ENCODE measurements at regions not wholly inside any gene's neighbourhood (a gene's known extent, or its start where the extent isn't known, plus 50 kb on each side); places are given as distances from the start of the nearest gene placed in this dataset.

GRCh38 chr6:48476257-48476656, 365.3 kb upstream of the PTCHD4 start:
- TF ChIP-seq POLR2A (IDR thresholded peaks at IDR 0.05) (no peak), CTCF (IDR thresholded peaks at IDR 0.05) (no peak), POLR2AphosphoS5 (IDR thresholded peaks at IDR 0.05) (no peak)
- Histone ChIP-seq H3K36me3 (no peaks in the 10 kb centered on the region), H3K27ac (no peak overlapping the region), H3K27me3 (replicated peaks; ENCODE audit: insufficient read depth) (no peaks in the 10 kb centered on the region), H3K4me3 (no peak overlapping the region), H3K9me3 (no peaks in the 10 kb centered on the region), H3K4me1 (replicated peaks) (no peaks in the 10 kb centered on the region)
- intact Hi-C loops (cut with DNase I), result no loop called here
- no peak for DNase-seq (ENCODE audit: low spot score)

- H3K36me3 ChIP-seq, result no peaks in the 10 kb centered on the region
- no peaks in the 10 kb centered on the region for H3K4me1 ChIP-seq (replicated peaks)
- no peak overlapping the region for H3K4me3 ChIP-seq
- intact Hi-C loops (cut with DNase I), result no loop called here
- no peak for TF ChIP-seq POLR2A (IDR thresholded peaks at IDR 0.05)
- no peaks in the 10 kb centered on the region for H3K27me3 ChIP-seq (replicated peaks; ENCODE audit: insufficient read depth)
- WGBS, result 100% methylated on average over 1 of the region's 1 CpG
- H3K27ac ChIP-seq, result no peak overlapping the region
- no peak for DNase-seq (ENCODE audit: low spot score)
- H3K9me3 ChIP-seq, result no peaks in the 10 kb centered on the region
These were observed 364.3 kb upstream of the PTCHD4 start for GRCh38 chr6:48475275-48475674.

- WGBS, result 57% methylated on average over 2 of the region's 2 CpGs
- H3K4me1 ChIP-seq (replicated peaks), result no peaks in the 10 kb centered on the region
- H3K9me3 ChIP-seq, result no peaks in the 10 kb centered on the region
- DNase-seq (ENCODE audit: low spot score), result no peak
- no peaks in the 10 kb centered on the region for H3K36me3 ChIP-seq
- H3K4me3 ChIP-seq, result no peak overlapping the region
- TF ChIP-seq POLR2A (IDR thresholded peaks at IDR 0.05) (no peak), POLR2AphosphoS5 (IDR thresholded peaks at IDR 0.05) (no peak), CTCF (IDR thresholded peaks at IDR 0.05) (no peak)
- H3K27ac ChIP-seq, result no peak overlapping the region
- H3K27me3 ChIP-seq (replicated peaks; ENCODE audit: insufficient read depth), result no peaks in the 10 kb centered on the region
- intact Hi-C loops (cut with DNase I), result no loop called here
These were observed 363.8 kb upstream of the PTCHD4 start for GRCh38 chr6:48474830-48475229.

DNA sequence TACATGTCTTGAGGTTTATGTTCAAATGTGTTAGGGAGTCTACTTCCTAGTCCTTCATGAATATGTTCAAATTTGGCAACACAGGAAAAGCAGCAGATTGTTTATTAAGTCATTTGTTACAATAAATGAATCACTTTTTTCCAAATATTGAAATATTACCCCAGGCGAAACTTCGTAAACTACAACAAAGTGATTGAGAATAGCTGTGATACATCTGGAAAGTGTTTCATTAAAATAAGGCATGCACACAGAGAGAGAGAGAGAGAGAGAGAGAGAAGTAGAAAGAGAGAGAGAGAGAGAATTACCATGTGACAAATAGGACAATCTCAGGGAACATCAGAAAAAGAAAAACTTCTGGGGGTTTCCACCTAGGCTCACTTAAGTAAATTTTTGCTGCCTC, 363.1 kb upstream of the PTCHD4 start:
- no peak for TF ChIP-seq POLR2AphosphoS5 (IDR thresholded peaks at IDR 0.05)
- no peak for TF ChIP-seq POLR2A (IDR thresholded peaks at IDR 0.05)
- TF ChIP-seq CTCF (IDR thresholded peaks at IDR 0.05), result no peak
- Histone ChIP-seq H3K4me3 (no peak overlapping the region), H3K4me1 (replicated peaks) (no peaks in the 10 kb centered on the region), H3K27me3 (replicated peaks; ENCODE audit: insufficient read depth) (no peaks in the 10 kb centered on the region), H3K36me3 (no peaks in the 10 kb centered on the region), H3K9me3 (no peaks in the 10 kb centered on the region), H3K27ac (no peak overlapping the region)
- intact Hi-C loops (cut with DNase I), result no loop called here
- WGBS, result 81% methylated on average over 2 of the region's 2 CpGs
- DNase-seq (ENCODE audit: low spot score), result no peak

GRCh38 chr6:48472535-48472934, 361.5 kb upstream of the PTCHD4 start:
- Histone ChIP-seq H3K9me3 (no peaks in the 10 kb centered on the region), H3K4me3 (no peak overlapping the region), H3K27me3 (replicated peaks; ENCODE audit: insufficient read depth) (no peaks in the 10 kb centered on the region), H3K27ac (no peak overlapping the region), H3K36me3 (no peaks in the 10 kb centered on the region), H3K4me1 (replicated peaks) (no peaks in the 10 kb centered on the region)
- intact Hi-C loops (cut with DNase I), result no loop called here
- TF ChIP-seq CTCF (IDR thresholded peaks at IDR 0.05) (no peak), POLR2A (IDR thresholded peaks at IDR 0.05) (no peak)
- no peak for DNase-seq (ENCODE audit: low spot score)
- 95% methylated on average over 2 of the region's 2 CpGs for WGBS

DNA sequence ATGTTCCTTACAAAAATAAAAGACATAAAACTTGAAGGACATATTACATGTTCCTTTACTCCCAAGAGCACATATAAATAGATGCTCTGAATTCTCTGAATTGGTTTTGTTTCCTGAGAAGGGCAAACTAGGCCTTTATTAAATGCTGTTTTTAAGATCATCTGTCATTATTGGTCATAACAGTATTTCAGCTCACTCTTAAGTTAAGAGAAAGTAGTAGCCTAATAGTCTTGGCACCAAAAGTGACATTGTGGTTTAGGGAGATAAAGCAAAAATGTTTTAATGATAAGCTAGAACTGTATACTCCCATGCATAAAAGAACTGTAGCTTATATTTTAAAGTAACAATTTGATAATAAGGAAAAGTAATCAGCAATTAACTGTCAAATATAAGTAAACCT, 361.1 kb upstream of the PTCHD4 start:
- H3K4me1 ChIP-seq (replicated peaks), result no peaks in the 10 kb centered on the region
- no peaks in the 10 kb centered on the region for H3K9me3 ChIP-seq
- intact Hi-C loops (cut with DNase I), result no loop called here
- no peak for DNase-seq (ENCODE audit: low spot score)
- no peak for TF ChIP-seq POLR2AphosphoS5 (IDR thresholded peaks at IDR 0.05)
- TF ChIP-seq POLR2A (IDR thresholded peaks at IDR 0.05), result no peak
- TF ChIP-seq CTCF (IDR thresholded peaks at IDR 0.05), result no peak
- H3K27me3 ChIP-seq (replicated peaks; ENCODE audit: insufficient read depth), result no peaks in the 10 kb centered on the region
- H3K36me3 ChIP-seq, result no peaks in the 10 kb centered on the region
- H3K4me3 ChIP-seq, result no peak overlapping the region
- H3K27ac ChIP-seq, result no peak overlapping the region

Measured in prostate gland (tissue), 2 donors.